Spleen (tissue), 11 donors: ENCODE measurements at regions not wholly inside any gene's neighbourhood (a gene's known extent, or its start where the extent isn't known, plus 50 kb on each side); places are given as distances from the start of the nearest gene placed in this dataset.
"Not testable (repeated sequence)": the region's sequence is repeated elsewhere in the genome, so short reads cannot be mapped to it uniquely, and the experiment has no call there.

Experiments
- DNase-seq: peaks from one replicate; pipeline ENCODE4 v3.0.0-alpha.2; 2020
- H3K27ac ChIP-seq, 8 donors: fragments of 200-600 bp; sonication (generic) in 7 of 8; 1 replicate in 4 of 8; 2 replicates in 4 of 8; pipeline versions ENCODE4 v1.5.0 to v1.8.0; 2016 to 2021; ENCODE audit warnings: inconsistent platforms in 4 of 8, mild to moderate bottlenecking in 4 of 8, moderate library complexity in 1 of 8
- H3K27me3 ChIP-seq, 7 donors: fragments of 200-600 bp; sonication (generic) in 6 of 7; replicated peaks in 1 of 7; 1 replicate in 4 of 7; 2 replicates in 3 of 7; pipeline versions ENCODE4 v1.5.0 to v1.8.0; 2016 to 2021; ENCODE audit warnings: inconsistent platforms in 3 of 7, mild to moderate bottlenecking in 1 of 7
- H3K36me3 ChIP-seq, 6 donors: fragments of 200-600 bp; sonication (generic) in 5 of 6; 1 replicate in 4 of 6; 2 replicates in 2 of 6; pipeline versions ENCODE4 v1.5.0 to v1.8.0; 2016 to 2021; ENCODE audit warnings: inconsistent platforms in 2 of 6
- H3K4me1 ChIP-seq, 6 donors: fragments of 200-600 bp; sonication (generic) in 5 of 6; 1 replicate in 3 of 6; 2 replicates in 3 of 6; pipeline versions ENCODE4 v1.5.0 to v1.8.0; 2016 to 2021; ENCODE audit warnings: inconsistent platforms in 3 of 6
- H3K4me3 ChIP-seq, 8 donors: fragments of 200-600 bp; sonication (generic) in 7 of 8; 1 replicate in 4 of 8; 2 replicates in 4 of 8; pipeline versions ENCODE4 v1.5.0 to v1.8.0; 2016 to 2021; ENCODE audit warnings: inconsistent platforms in 4 of 8, mild to moderate bottlenecking in 4 of 8, moderate library complexity in 2 of 8
- H3K9me3 ChIP-seq, 8 donors: fragments of 200-600 bp; sonication (generic) in 7 of 8; 1 replicate in 4 of 8; 2 replicates in 4 of 8; pipeline versions ENCODE4 v1.5.0 to v1.8.0; 2016 to 2021; ENCODE audit warnings: inconsistent platforms in 4 of 8
- CTCF ChIP-seq, 11 experiments: fragments of 200-600 bp in 7 of 11; fragments of 450-650 bp in 4 of 11; sonication (generic) in 4 of 11; IDR thresholded peaks in 8 of 11; conservative IDR thresholded peaks in 3 of 11; 1 replicate in 7 of 11; 2 replicates in 4 of 11; pipeline versions ENCODE4 v1.4.0 to v1.8.0; 2016 to 2021; ENCODE audit warnings: antibody characterized with exemption in 11 of 11, inconsistent platforms in 4 of 11, mild to moderate bottlenecking in 1 of 11
- POLR2A ChIP-seq, 3 donors: fragments of 450-650 bp; IDR thresholded peaks; one replicate each; pipeline ENCODE4 v1.5.1; 2017; ENCODE audit warnings: antibody characterized with exemption in 3 of 3, mild to moderate bottlenecking in 1 of 3
- POLR2AphosphoS5 ChIP-seq, 3 donors: sonication (generic); formaldehyde crosslinking; IDR thresholded peaks; one replicate each; pipeline ENCODE4 v1.5.1; 2017; ENCODE audit warnings: antibody characterized with exemption in 3 of 3
- WGBS, 5 donors: extraction: QIAGEN DNeasy Blood & Tissue Kit in 3 of 5; methylation state at CpG; one replicate each; pipeline versions ENCODE4 v1.1.5 to v1.1.7; 2013 to 2018; 5-methylcytosine and 5-hydroxymethylcytosine counted together
- intact Hi-C: fragments of 100-400 bp; cut with DNase I; formaldehyde crosslinking; loops from one replicate; pipeline ENCODE4 v1.15.0; 2023; ENCODE audit warnings: low total_unique reads
- donor health status: healthy with polysubstance abuse.
- donor health status: DM: no; HTN: no; CAD: no; lungs with moderate emphysema.
- donor health status: DM: no; HTN: no; CAD: no.
- donor health status: Bipolar disorder and iron deficiency.
- donor health status: healthy.
- donor health status: DM: no; HTN: no; CAD: no.
- donor health status: DM: yes; HTN: yes; CAD: no.

- WGBS, 5 donors, result 44 to 71% (median 63%) methylated on average over 1 of the region's 1 CpG
Observed at GRCh38 chr15:37425541-37425940, 325.2 kb upstream of the MEIS2 start.

GRCh38 chr15:37427393-37427792, 327.0 kb upstream of the MEIS2 start:
- WGBS, 5 donors, result 81 to 88% (median 84%) methylated on average over 11 to 12 of the region's 12 CpGs
- H3K4me1 ChIP-seq, DNase-seq, intact Hi-C loops, H3K4me3 ChIP-seq, H3K36me3 ChIP-seq, H3K27me3 ChIP-seq, H3K9me3 ChIP-seq, H3K27ac ChIP-seq: not testable (repeated sequence)

More at GRCh38 chr15:37425541-37425940, 325.2 kb upstream of the MEIS2 start:
- no peak for DNase-seq
- H3K27me3 ChIP-seq, result no peaks in the 10 kb centered on the region
- no peaks in the 10 kb centered on the region for H3K4me1 ChIP-seq
- intact Hi-C loops, result no loop called here
- no peak overlapping the region for H3K27ac ChIP-seq
- H3K36me3 ChIP-seq, result no peaks in the 10 kb centered on the region
- no peaks in the 10 kb centered on the region for H3K9me3 ChIP-seq
- no peak overlapping the region for H3K4me3 ChIP-seq
- TF ChIP-seq CTCF (IDR thresholded peaks at IDR 0.05 in 8 of 11, conservative IDR thresholded peaks at IDR 0.05 in 3 of 11) (no peak), POLR2A (IDR thresholded peaks at IDR 0.05) (no peak), POLR2AphosphoS5 (IDR thresholded peaks at IDR 0.05) (no peak)

- H3K36me3 ChIP-seq, result no peaks in the 10 kb centered on the region
- no peak overlapping the region for H3K4me3 ChIP-seq
- peaks cover 0 to 10% (median 5%) of the 10 kb centered on the region in 8 donors for H3K9me3 ChIP-seq
- H3K4me1 ChIP-seq, result no peaks in the 10 kb centered on the region
- intact Hi-C loops, result no loop called here
- TF ChIP-seq POLR2A (IDR thresholded peaks at IDR 0.05) (no peak), POLR2AphosphoS5 (IDR thresholded peaks at IDR 0.05) (no peak), CTCF (IDR thresholded peaks at IDR 0.05 in 8 of 11, conservative IDR thresholded peaks at IDR 0.05 in 3 of 11) (no peak)
- WGBS, 5 donors, result 91 to 100% (median 95%) methylated on average over 2 of the region's 2 CpGs
- no peaks in the 10 kb centered on the region for H3K27me3 ChIP-seq
- DNase-seq, result no peak
- H3K27ac ChIP-seq, result no peak overlapping the region
Observed at GRCh38 chr15:37446921-37447320, 346.6 kb upstream of the MEIS2 start.

GRCh38 chr15:37452498-37452897, 352.1 kb upstream of the MEIS2 start:
- 82 to 95% (median 88%) methylated on average over 1 of the region's 1 CpG for WGBS, 5 donors
- TF ChIP-seq POLR2A (IDR thresholded peaks at IDR 0.05) (no peak), POLR2AphosphoS5 (IDR thresholded peaks at IDR 0.05) (no peak), CTCF (IDR thresholded peaks at IDR 0.05 in 8 of 11, conservative IDR thresholded peaks at IDR 0.05 in 3 of 11) (no peak)
- H3K27ac ChIP-seq, result no peak overlapping the region
- intact Hi-C loops, result no loop called here
- H3K27me3 ChIP-seq, result no peaks in the 10 kb centered on the region
- H3K9me3 ChIP-seq, result peaks cover 2 to 36% (median 23%) of the 10 kb centered on the region in 8 donors
- H3K4me1 ChIP-seq, result no peaks in the 10 kb centered on the region
- DNase-seq, result no peak
- no peaks in the 10 kb centered on the region for H3K36me3 ChIP-seq
- H3K4me3 ChIP-seq, result no peak overlapping the region

GRCh38 chr15:37480482-37480881, 380.1 kb upstream of the MEIS2 start:
- no peak overlapping the region for H3K4me3 ChIP-seq
- intact Hi-C loops, result no loop called here
- peaks cover 0 to 24% (median 2%) of the 10 kb centered on the region in 8 donors for H3K9me3 ChIP-seq
- TF ChIP-seq POLR2A (IDR thresholded peaks at IDR 0.05), result no peak
- TF ChIP-seq POLR2AphosphoS5 (IDR thresholded peaks at IDR 0.05), result no peak
- no peak for TF ChIP-seq CTCF (IDR thresholded peaks at IDR 0.05 in 8 of 11, conservative IDR thresholded peaks at IDR 0.05 in 3 of 11)
- DNase-seq, result no peak
- H3K27me3 ChIP-seq, result no peaks in the 10 kb centered on the region
- no peaks in the 10 kb centered on the region for H3K4me1 ChIP-seq
- H3K27ac ChIP-seq, result no peak overlapping the region
- WGBS, 5 donors, result 54 to 75% (median 60%) methylated on average over 3 of the region's 3 CpGs
- no peaks in the 10 kb centered on the region for H3K36me3 ChIP-seq
